Lower lobe of right lung (tissue), 2 donors: ENCODE measurements at regions not wholly inside any gene's neighbourhood (a gene's known extent, or its start where the extent isn't known, plus 50 kb on each side); places are given as distances from the start of the nearest gene placed in this dataset.

Source experiments
- ATAC-seq, 2 donors: fragments of 200-7000 bp; cut with Tn5 transposase; one replicate each; pipeline ENCODE4 v1.9.1; 2020 to 2022; ENCODE audit warnings: mild to moderate bottlenecking in 2 of 2, moderate library complexity in 2 of 2
- DNase-seq: peaks from one replicate; pipeline ENCODE4 v3.0.0-alpha.2; 2020
- H3K27ac ChIP-seq: fragments of 200-600 bp; one replicate; pipeline ENCODE4 v1.8.0; 2022
- H3K27me3 ChIP-seq: fragments of 200-600 bp; one replicate; pipeline ENCODE4 v1.8.0; 2022; ENCODE audit warnings: low read depth
- H3K36me3 ChIP-seq: fragments of 200-600 bp; one replicate; pipeline ENCODE4 v1.8.0; 2022; ENCODE audit warnings: mild to moderate bottlenecking
- H3K4me1 ChIP-seq: fragments of 200-600 bp; one replicate; pipeline ENCODE4 v1.8.0; 2022
- H3K4me3 ChIP-seq: fragments of 200-600 bp; one replicate; pipeline ENCODE4 v1.8.0; 2022; ENCODE audit warnings: mild to moderate bottlenecking
- H3K9me3 ChIP-seq: fragments of 200-600 bp; one replicate; pipeline ENCODE4 v1.8.0; 2022
- CTCF ChIP-seq: fragments of 200-600 bp; IDR thresholded peaks from one replicate; pipeline ENCODE4 v1.8.0; 2022; ENCODE audit warnings: antibody characterized with exemption, mild to moderate bottlenecking
- intact Hi-C: fragments of 100-400 bp; cut with DNase I; formaldehyde crosslinking; loops from one replicate; pipeline ENCODE4 v1.11.0; 2022
- donor health status: DM: no; HTN: yes; CAD: no; lungs with severe emphysema.

GRCh38 chrX:124540474-124540873, 194.1 kb downstream of the SH2D1A start:
- Histone ChIP-seq H3K27me3 (no peaks in the 10 kb centered on the region), H3K27ac (no peak overlapping the region), H3K36me3 (no peaks in the 10 kb centered on the region), H3K9me3 (no peaks in the 10 kb centered on the region), H3K4me3 (no peak overlapping the region), H3K4me1 (no peaks in the 10 kb centered on the region)
- no peak for TF ChIP-seq CTCF
- ATAC-seq: no peak
- intact Hi-C loops: no loop called here
- DNase-seq: no peak

- Histone ChIP-seq H3K27me3 (no peaks in the 10 kb centered on the region), H3K4me3 (no peak overlapping the region), H3K4me1 (no peaks in the 10 kb centered on the region), H3K36me3 (no peaks in the 10 kb centered on the region), H3K27ac (no peak overlapping the region), H3K9me3 (no peaks in the 10 kb centered on the region)
- no peak for DNase-seq
- intact Hi-C loops: no loop called here
- no peak for TF ChIP-seq CTCF
- ATAC-seq: no peak
Measured at GRCh38 chrX:124548571-124548970, 202.2 kb downstream of the SH2D1A start.

- H3K9me3 ChIP-seq: no peaks in the 10 kb centered on the region
- intact Hi-C loops: no loop called here
- no peaks in the 10 kb centered on the region for H3K27me3 ChIP-seq
- H3K4me1 ChIP-seq: no peaks in the 10 kb centered on the region
- DNase-seq: no peak
- no peak overlapping the region for H3K4me3 ChIP-seq
- no peak overlapping the region for H3K27ac ChIP-seq
- no peak for TF ChIP-seq CTCF
- no peaks in the 10 kb centered on the region for H3K36me3 ChIP-seq
- no peak for ATAC-seq
Measured at GRCh38 chrX:124555036-124555595, 208.8 kb downstream of the SH2D1A start.

DNA sequence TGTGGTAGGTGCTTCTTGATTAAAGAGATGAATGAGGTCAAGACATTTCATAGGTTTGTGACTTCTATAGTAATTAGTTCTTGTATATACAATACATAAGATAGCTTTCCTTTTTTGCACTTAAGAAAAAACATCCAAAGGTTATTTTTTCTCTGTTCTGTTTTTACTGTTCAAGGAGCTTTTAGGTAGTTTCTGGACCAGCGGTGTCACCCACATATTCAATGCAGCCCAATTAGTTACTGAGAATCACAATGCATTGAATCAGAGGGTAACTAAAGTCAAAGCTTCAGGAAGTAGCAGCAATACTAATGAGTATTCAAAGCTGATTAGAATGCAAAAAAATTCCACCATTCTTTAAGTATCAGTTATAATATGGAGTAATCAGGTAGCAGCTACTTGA, 211.6 kb downstream of the SH2D1A start:
- H3K27me3 ChIP-seq: no peaks in the 10 kb centered on the region
- no peaks in the 10 kb centered on the region for H3K4me1 ChIP-seq
- no peaks in the 10 kb centered on the region for H3K9me3 ChIP-seq
- no peak overlapping the region for H3K4me3 ChIP-seq
- intact Hi-C loops: no loop called here
- ATAC-seq (no peak), DNase-seq (no peak)
- no peak for TF ChIP-seq CTCF
- no peak overlapping the region for H3K27ac ChIP-seq
- no peaks in the 10 kb centered on the region for H3K36me3 ChIP-seq

- no peak overlapping the region for H3K4me3 ChIP-seq
- H3K36me3 ChIP-seq: no peaks in the 10 kb centered on the region
- no peaks in the 10 kb centered on the region for H3K27me3 ChIP-seq
- DNase-seq (no peak), ATAC-seq (no peak)
- no peaks in the 10 kb centered on the region for H3K9me3 ChIP-seq
- no peak for TF ChIP-seq CTCF
- intact Hi-C loops: no loop called here
- no peaks in the 10 kb centered on the region for H3K4me1 ChIP-seq
- no peak overlapping the region for H3K27ac ChIP-seq
Measured at GRCh38 chrX:124573468-124573867, 227.1 kb downstream of the SH2D1A start.

GRCh38 chrX:124592744-124593143, 246.4 kb downstream of the SH2D1A start:
- DNase-seq (no peak), ATAC-seq (no peak)
- no peaks in the 10 kb centered on the region for H3K27me3 ChIP-seq
- no peak for TF ChIP-seq CTCF
- intact Hi-C loops: no loop called here
- no peaks in the 10 kb centered on the region for H3K9me3 ChIP-seq
- H3K27ac ChIP-seq: no peak overlapping the region
- no peak overlapping the region for H3K4me3 ChIP-seq
- H3K36me3 ChIP-seq: no peaks in the 10 kb centered on the region
- no peaks in the 10 kb centered on the region for H3K4me1 ChIP-seq
